ENCODE measurements at regions not wholly inside any gene's neighbourhood (a gene's known extent, or its start where the extent isn't known, plus 50 kb on each side); places are given as distances from the start of the nearest gene placed in this dataset.

DNA sequence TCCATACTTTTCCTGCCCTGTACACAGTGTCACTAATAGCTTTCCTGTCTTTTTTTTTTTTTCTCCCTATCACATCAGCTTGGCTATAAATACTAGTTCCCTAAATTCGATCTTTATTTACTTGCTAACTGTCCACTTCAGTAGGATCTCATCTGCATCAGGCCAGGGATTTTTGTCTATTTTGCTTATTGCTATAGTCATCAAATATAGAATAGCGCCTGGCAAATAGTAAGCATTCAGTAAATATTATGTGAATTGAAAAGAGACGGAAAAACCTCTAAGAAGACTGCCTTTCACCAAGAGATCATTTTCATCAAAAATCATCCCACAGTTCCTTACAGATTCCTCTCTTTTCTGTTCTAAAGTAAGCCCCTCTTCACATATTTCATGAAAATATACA, 429.1 kb downstream of the FLRT2 start:
- TF ChIP-seq, protein P1, sequence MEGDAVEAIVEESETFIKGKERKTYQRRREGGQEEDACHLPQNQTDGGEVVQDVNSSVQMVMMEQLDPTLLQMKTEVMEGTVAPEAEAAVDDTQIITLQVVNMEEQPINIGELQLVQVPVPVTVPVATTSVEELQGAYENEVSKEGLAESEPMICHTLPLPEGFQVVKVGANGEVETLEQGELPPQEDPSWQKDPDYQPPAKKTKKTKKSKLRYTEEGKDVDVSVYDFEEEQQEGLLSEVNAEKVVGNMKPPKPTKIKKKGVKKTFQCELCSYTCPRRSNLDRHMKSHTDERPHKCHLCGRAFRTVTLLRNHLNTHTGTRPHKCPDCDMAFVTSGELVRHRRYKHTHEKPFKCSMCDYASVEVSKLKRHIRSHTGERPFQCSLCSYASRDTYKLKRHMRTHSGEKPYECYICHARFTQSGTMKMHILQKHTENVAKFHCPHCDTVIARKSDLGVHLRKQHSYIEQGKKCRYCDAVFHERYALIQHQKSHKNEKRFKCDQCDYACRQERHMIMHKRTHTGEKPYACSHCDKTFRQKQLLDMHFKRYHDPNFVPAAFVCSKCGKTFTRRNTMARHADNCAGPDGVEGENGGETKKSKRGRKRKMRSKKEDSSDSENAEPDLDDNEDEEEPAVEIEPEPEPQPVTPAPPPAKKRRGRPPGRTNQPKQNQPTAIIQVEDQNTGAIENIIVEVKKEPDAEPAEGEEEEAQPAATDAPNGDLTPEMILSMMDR (IDR thresholded peaks at IDR 0.05), result no peak
- no peak for TF ChIP-seq POLR2A (IDR thresholded peaks at IDR 0.05)

Measured in thyroid gland (tissue), 4 donors.